ENCODE measurements at regions not wholly inside any gene's neighbourhood (a gene's known extent, or its start where the extent isn't known, plus 50 kb on each side); places are given as distances from the start of the nearest gene placed in this dataset.

DNA sequence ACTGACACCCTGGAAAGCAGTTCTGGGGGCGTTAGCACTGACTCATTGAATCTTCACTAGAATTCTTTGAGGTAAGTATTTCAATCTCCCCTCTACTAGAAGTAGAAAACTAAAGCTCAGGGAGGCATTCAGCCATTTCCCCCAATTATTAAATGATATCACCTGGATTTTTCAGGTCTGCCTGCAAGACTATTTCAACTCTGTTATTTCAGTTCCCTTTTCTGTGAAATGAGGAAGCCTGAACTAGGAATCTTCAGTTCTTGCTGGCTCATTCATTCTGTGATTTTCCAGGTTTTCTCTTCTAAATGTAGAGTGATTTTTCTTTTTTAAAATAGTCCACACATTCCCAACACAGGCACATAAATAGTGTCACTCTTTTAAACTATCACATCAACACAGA lies 337.0 kb upstream of the NR5A2 start:
- no peak for DNase-seq (ENCODE audit: low read depth)

DNA sequence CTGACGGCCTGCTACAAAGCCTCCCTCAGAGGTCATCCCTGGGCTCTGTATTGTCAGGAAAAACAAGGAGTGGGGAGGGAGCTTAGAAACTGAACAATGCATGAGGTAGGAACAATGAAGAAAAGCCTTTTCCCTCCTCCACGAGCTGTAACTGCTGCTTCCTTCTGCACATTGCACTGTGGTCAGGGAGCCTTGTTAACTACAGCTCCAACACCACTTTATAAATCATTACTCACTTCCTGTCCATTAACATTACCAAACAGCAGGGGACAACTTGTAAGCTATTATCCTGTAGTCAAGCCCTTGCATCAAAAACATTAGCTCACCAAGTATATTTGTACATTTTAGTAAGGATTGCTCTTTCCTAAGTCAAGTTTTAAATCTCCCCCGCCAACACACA lies 336.0 kb upstream of the NR5A2 start:
- no peak for DNase-seq (ENCODE audit: low read depth)

DNA sequence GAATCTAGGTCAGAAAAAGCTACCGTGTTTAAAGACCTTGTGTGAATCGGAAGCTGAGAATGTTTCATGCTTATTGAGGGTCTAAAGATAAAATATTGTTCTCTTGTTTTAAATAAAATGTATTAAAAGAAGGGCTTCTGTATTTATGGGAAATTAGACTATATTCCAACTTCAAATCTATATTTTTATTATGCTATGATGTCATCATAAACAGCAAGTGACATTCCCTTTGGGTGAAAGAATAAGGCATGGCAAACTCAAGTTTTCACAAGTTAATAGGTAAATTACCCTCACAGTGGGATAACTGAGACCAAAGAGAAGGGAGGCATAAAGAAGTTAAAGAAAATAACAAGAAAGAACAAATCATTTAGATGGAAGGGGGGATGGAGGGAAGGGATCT lies 333.8 kb upstream of the NR5A2 start:
- DNase-seq (ENCODE audit: low read depth): no peak

DNA sequence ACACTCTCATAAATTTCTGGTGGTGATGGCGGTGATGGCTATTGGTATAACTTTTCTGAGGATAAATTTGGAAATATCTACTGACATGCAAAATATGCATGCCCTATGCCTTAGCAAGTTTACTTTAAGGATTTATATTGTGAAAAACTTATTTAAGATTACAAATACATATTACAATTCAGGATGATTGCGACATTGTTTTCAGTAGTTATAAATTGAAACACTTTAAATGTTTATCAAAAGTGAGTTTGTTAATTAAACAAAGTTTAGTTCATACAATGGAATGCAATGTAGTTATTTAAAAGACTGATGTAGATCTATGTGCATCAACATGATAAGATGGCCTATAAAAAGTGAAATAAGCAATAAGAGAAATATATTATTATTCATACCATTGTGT lies 331.3 kb upstream of the NR5A2 start:
- no peak for DNase-seq (ENCODE audit: low read depth)

DNA sequence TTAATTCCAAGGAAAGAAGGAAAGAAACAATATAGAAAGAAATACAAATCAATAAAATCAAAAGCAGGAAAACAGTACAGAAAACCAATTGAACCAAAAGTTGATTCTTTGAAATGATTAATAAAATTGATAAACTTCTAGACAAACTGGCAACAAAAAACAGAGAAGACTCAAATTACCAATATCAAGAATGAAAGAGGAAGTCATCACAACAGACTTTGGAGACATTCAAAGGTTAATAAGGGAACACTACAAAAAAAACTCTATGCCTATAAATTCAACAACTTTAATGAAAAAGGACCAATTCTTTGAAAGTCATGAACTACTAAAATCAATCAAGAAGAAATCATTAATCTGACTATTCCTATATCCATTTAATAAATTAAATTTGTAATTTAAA lies 329.3 kb upstream of the NR5A2 start:
- no peak for DNase-seq (ENCODE audit: low read depth)

DNA sequence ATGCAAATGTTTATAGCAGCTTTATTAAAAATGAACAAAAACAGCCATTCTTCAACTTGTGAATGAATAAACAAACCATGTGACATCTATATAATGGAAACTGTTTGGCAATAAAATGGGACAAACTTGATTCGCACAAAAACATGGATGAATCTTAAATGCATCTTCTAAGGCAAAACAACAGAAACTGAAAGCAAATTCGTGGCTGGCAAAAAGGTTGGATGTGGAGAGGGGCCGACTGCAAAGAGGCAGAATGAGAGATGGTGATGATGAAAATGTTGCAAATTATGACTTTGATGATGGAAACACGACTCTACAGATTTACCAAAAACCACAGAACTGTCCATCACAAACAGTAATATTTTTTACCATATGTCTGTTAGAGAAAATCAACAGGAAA lies 327.0 kb upstream of the NR5A2 start:
- DNase-seq (ENCODE audit: low read depth): no peak

DNA sequence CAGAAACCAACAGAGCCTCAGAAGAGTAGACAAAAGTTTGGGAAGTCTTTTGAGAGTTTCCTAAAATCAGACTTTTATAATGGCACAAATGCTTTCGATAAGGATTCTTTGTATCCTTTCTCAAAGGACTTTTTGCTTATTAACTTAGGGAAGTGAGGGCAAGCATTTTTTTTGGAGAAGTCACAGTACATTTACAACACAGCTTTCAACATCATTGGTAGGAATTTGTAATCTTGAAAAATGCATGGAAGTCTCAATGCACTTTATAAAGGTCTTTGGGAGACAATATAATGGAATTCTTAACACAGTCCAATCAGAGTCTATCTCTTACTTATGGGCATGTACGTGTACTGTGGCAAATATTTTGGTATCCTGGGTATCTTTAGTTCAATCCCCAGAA lies 325.8 kb upstream of the NR5A2 start:
- DNase-seq (ENCODE audit: low read depth): no peak

DNA sequence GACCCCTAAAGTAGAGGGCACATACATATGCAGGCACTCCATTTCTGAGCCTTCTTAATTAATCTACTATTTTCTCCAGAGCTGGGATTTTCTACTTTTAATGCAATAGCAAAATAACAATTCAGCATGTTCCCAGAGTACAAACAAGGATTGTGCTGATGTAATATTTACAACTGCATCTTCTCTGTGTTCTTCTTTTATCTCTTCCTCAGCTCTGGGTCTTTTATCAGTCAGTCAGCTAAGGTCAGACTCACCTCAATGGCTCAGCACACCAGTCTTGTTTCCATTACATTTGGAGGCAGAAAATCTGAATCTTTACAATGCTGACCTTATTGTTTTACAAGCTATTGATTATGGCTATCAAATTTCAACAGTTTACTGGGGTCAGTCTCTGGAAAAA lies 323.3 kb upstream of the NR5A2 start:
- no peak for DNase-seq (ENCODE audit: low read depth)

DNA sequence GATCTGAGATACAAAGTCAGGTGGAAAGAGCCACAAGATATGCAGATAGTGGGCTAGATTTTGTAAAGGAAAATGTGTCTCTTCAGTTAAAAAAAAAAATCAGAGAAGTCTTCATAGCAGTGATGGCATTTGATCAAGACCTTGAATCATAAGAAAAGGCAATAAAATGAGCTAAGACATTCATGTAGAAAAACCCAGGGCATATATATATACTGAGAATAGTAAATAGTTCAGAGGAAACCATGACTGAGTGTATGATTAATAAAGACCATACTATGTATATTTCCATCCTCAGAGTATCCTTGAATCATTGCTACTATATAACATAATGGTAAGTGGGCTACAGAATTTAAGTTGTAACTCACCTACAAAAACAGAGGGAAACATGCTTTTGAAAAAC lies 321.7 kb upstream of the NR5A2 start:
- DNase-seq (ENCODE audit: low read depth): no peak

DNA sequence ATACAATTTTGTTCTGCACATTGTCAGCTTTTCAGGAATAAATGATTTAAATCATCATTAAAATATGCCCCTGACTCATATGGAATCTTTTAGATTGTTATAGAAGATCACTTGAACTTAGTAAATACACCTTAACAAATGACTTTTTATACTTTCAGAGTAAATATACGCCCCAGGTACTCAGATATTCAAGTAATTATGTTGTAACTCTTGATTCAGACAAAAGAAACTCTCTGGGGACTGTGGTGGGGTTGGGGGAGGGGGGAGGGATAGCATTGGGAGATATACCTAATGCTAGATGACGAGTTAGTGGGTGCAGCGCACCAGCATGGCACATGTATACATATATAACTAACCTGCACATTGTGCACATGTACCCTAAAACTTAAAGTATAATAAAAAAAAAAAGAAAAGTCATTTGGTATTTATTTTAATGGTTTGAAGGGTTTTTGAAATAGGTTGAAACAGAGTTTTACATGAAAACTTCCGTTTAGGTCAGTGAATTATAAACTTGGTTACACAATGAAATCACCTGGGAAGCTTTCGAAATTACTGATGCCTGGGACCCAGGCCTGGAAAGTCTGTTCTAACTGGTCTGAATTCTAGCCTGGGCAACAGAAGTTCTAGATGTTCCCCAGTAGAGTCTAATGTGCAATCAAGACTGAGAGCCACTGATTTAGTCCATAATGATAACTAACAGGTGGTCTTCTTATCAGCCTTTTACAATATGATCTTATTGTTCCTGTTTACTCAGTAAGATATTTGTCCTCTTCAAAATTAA lies 320.5 kb upstream of the NR5A2 start:
- DNase-seq (ENCODE audit: low read depth): no peak

DNA sequence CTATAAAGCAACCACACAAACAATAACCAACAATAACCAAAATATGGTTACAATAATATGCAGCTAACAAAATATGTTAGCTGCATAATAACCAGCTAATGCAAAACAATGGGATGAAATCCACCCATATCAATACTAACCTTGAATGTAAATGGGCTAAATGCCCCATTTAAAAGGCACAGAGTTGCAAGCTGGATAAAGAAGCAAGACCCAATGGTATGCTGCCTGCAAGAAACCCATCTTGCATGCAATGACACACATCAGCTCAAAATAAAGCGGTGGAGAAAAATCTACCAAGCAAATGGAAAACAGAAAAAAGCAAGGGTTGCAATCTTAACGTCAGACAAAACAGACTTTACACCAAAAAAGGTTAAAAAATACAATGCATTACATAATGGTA lies 316.5 kb upstream of the NR5A2 start:
- no peak for DNase-seq (ENCODE audit: low read depth)

DNA sequence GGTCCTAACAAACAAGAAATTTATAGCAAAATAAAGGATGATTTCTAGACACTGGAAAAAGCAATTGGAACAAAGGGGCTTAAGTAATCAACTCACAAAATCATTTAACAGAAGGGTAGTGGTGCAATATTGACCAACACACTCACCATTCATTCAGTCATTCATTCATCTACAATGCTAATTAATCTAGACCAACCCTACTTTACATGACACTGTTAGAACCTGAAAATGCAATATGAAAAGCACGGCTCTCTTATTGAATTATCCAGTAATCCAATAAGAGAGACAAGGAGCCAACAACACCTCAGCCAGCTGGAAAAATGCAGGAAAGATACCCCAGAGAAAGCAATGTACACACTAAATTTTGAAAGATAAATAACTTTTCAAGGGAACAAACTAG lies 310.8 kb upstream of the NR5A2 start:
- no peak for DNase-seq (ENCODE audit: low read depth)

DNA sequence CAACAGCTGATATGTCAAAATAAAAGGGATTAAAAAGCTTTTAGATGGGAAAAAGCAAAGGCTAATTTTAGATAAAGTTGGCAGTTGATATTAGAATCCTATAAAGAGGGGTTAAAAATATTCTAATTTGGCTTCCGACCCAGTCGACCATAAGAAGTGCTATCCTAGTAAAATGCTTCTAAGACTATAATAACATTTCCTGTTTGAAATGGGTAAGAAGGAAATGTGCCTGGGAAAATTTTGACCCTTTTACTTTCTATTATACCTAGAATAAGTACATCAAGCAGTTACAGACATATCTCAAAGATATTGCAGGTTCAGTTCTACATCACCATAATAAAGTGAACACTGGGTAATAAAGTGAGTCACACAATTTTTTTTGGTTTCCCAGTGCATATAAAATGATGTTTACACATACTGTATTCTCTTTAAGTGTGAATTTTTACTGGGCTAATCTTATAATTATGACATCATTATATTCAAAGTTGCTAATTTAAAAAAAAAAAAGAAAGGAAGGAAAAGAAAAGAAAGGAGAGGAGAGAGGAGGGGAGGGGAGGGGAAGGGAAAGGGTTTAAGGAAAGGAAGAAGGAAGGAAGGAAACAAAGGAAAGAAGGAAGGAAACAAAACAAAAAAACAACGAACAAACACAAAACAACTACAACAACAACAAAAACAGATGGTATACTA lies 308.2 kb upstream of the NR5A2 start:
- no peak for DNase-seq (ENCODE audit: low read depth)

DNA sequence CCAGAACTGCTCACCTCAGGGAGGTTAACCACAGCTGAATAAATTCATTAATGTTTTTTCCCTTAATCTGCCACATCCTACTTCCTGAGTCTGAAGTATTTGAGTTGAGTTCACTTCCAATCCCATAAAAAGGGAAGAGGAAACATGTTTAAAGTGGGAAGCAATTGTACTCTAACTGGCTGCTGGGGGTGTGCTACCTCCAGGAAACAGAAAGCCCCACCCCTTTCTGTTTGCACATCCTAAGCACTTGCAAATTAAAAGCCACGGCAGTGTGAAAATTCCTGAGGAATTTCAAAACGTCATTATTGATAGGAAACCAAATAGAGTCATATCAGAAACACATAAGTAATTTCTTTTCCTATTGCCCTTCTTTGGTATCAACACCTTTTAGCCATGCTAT lies 307.0 kb upstream of the NR5A2 start:
- no peak for DNase-seq (ENCODE audit: low read depth)

DNA sequence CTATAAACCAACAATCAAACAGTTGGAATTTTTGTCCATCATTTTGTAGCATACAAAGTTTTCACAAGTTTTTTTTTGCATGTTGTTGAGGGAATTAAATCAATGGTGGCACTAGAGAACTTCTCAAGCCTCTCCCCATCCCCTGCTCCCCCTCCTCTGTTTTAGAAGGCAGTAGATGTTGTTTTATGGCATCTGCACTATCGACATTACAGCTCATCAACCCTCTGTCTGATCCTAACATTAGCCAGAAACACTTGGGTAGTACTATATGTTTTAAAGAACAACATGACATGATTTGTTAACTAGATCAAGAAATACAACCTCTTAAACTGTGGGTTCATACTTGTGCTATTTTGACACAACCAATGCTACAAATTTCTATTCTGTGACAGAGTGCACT lies 306.5 kb upstream of the NR5A2 start:
- no peak for DNase-seq (ENCODE audit: low read depth)

DNA sequence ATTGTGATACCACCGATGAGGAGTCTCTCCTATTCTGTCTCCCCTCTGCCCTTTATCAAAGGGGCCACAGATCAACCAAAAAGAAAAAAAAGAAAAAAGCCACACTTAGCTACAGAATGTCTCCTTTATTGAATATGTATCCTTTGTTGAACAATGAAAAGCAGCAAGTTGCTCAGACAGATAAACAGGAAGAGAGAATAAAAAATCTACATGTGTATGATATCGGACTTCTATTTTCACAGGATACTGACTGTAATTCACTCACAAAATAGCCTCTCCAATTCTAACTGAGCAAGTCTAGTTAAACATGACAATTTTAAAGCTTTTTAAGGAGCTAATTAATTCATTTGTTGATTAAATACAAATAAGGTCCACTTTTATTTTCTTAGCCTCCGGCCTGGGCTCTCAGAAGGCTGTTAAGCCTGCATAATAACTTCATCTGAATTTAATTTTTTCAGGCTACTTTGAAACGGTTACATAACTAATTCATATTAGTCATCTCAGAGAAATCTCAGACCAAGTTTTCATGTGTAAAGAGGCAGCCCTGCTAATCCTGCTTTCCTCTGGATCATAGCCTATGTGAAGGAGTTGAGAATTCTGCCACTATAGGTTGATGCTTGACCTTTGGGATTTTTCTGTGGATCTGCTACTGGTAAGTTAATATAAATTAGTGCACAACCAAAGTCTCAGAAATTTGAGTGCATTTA lies 304.1 kb upstream of the NR5A2 start:
- DNase-seq (ENCODE audit: low read depth): no peak

DNA sequence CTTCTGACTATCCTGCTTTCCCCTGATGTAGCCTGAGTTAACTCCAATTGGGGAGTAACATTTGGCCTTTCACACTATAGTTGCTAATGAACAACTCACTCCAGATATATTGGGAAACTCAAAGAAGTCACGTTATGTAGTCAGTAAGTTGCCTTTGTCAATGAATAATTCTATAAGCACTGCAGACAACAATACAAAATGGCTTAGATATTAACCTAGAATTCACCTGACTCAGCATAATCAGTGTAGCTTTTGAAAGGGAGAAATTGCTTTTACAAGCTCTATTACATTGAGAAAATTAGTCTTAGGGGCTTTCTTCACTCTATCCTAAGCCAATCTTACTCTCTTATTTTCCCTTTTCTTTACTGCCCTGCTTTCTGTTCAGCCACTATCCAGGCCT lies 303.5 kb upstream of the NR5A2 start:
- no peak for DNase-seq (ENCODE audit: low read depth)

DNA sequence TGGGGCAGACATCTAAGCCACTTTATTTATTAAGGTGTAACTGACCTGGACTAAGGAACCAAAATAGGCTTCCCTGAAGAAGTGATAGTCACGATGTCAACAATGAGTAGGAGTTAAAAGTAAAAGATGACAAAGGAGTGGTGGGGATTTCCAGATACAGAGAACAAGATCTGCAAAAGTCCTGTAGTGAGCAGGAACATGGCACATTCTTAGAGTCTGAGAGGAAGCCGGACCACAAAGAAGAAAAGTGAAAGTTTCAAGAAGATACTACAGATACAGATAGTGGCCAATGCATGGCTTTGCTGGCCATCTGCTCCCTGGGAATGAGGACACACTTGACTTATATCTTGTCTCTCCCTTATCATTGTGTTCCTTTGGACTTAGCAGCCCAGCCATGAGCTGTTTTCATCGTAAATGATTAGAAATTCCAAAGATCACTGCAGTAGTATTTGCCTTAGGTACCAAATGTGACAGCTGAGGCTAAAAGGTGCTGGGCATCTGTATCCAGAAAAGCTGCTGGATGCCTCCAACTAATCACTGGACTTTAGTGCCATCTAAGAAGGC lies 302.4 kb upstream of the NR5A2 start:
- no peak for DNase-seq (ENCODE audit: low read depth)

DNA sequence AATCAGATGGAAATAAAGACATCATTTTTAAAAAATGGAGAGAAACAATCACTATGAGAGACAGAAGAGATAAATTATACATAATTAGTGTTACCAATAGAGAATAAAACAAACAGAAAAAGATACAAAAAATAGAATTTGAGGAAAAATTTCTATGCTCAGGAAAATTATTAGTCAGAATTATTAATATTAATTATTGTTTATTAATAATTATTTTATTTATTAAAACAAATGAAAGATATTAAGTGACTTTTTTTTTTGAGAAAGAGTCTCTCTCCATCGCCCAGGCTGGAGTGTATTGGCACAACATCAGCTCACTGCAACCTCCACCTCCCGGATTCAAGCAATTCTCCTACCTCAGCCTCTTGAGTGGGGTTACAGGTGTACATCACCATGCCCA lies 299.8 kb upstream of the NR5A2 start:
- DNase-seq (ENCODE audit: low read depth): no peak

DNA sequence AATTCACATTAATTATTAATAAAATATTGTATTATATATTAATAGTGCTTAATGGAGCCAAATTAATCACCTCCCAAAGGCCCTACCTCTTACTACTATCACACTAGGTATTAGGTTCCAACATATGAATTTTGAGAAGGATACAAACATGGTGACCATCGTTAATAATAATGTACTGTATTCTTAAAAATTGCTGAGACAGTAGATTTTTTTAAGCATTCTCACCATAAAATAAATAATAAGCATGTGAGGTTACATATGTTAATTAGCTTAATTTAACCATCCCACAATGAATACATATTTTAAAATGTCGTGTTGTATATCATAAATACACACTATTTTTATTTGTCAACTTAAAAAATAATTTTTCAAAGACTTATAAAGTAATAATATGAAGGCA lies 299.2 kb upstream of the NR5A2 start:
- no peak for DNase-seq (ENCODE audit: low read depth)

DNA sequence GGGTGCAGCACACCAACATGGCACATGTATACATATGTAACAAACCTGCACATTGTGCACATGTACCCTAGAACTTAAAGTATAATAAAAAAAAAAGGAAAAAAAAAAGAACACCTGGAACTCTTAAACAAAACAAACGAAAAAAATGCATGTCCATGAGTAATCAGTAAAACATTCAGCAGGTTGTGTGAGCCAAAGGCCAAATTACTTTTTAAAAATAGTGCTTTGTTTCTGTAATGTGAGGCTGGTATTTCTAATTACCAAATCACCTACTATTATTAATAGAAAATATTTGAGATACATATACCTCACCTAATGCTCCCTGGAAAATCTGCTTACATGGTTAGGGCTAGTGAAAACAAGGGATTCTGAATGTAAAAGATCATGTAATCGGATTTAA lies 294.4 kb upstream of the NR5A2 start:
- DNase-seq (ENCODE audit: low read depth): no peak

DNA sequence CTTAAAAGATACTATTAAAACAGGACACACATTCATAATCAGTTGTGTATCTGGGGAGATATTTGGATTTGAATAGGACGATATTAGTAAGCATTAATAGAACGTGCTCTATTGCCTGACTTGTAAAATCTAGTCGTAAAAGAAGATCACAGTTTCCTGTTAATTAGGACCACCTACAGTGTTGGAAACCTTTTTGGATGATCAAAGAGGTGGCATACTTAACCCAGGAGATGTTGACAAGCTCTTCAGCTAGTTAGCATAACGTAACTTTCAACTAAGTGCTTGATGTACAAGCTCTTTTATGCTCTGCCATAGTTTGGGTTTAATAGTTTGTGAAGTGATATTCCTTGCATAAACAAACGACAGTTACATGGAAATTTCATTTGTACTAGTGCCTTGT lies 293.3 kb upstream of the NR5A2 start:
- DNase-seq (ENCODE audit: low read depth): no peak

DNA sequence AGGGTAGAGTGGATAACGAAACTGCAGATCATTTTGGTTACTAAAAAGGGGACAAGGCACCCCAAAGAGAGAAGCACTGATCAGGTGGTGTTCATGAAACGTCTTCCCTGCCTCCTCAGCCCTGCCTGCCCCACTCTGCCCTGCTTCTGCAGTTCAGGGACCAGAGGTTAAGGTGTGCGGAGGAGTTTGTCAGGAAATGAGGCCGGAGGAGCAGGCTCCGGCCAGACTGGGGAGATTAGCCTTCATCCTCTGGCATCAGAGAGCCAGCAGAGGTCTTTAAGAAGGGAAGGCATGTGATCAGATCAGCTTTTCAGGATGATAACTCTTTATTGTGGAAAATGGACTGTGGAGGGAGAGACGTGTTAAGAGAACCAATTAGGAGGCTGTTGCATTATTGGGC lies 291.9 kb upstream of the NR5A2 start:
- DNase-seq (ENCODE audit: low read depth): no peak
